ENCODE measurements at regions not wholly inside any gene's neighbourhood (a gene's known extent, or its start where the extent isn't known, plus 50 kb on each side); places are given as distances from the start of the nearest gene placed in this dataset.
"Not testable (repeated sequence)": the region's sequence is repeated elsewhere in the genome, so short reads cannot be mapped to it uniquely, and the experiment has no call there.

DNA sequence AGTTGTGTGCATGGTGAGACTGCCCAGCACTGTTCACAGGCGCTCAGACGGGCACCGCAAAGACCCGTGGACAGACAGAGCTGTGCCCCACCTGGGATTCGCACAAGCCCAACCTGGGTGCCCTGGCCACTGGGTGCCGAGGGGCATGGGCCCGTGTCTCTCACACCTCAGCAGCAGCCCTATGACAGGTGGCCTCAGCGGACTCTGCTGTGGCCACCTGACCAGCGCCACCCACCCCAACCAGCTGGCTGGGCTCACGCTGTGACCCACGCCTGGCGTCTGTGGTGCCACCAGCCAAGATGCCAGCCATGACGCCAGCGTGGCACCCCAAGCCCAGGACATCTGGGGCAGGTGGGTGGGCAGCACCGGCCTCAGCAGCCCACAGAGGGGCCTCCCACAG, 129.3 kb downstream of the IGLL1 start:
- H3K79me2 ChIP-seq (ENCODE audit: insufficient read depth, low read length); H3K23ac ChIP-seq (ENCODE audit: insufficient read length, low read depth, low read length); H4K8ac ChIP-seq (replicated peaks; ENCODE audit: insufficient read length, low read depth, low read length); H3K4me2 ChIP-seq (ENCODE audit: insufficient read depth, insufficient read length, low read length); H2BK120ac ChIP-seq (ENCODE audit: low read depth, low read length, poor library complexity, severe bottlenecking); H3T11ph ChIP-seq (ENCODE audit: low read length); H2BK12ac ChIP-seq (ENCODE audit: insufficient read length, low read depth, low read length); H4K91ac ChIP-seq (ENCODE audit: insufficient read length, low read depth, low read length); H2AK5ac ChIP-seq (ENCODE audit: insufficient read length, low read length); H3K27ac ChIP-seq (ENCODE audit: insufficient read length, low read depth, low read length); H3K56ac ChIP-seq (ENCODE audit: insufficient read length, low read depth, low read length); H2AFZ ChIP-seq (ENCODE audit: low read length); H3K23me2 ChIP-seq (ENCODE audit: insufficient read length, low read depth, low read length, poor library complexity, severe bottlenecking); H3K9me3 ChIP-seq (ENCODE audit: control insufficient read depth, low read depth, low read length); H2BK20ac ChIP-seq (ENCODE audit: low read depth, low read length, poor library complexity, severe bottlenecking); H3K79me1 ChIP-seq (ENCODE audit: insufficient read depth, low read depth, low read length, poor library complexity, severe bottlenecking); H3K27me3 ChIP-seq (ENCODE audit: insufficient read depth, low read length); H3K14ac ChIP-seq (ENCODE audit: insufficient read depth, low read length); H2BK15ac ChIP-seq (ENCODE audit: low read depth, low read length); H4K20me1 ChIP-seq (ENCODE audit: control insufficient read depth, insufficient read depth, insufficient read length); H3K4me1 Mint-ChIP-seq; H3K4me1 ChIP-seq (ENCODE audit: insufficient read depth, low read length); H2BK5ac ChIP-seq (ENCODE audit: insufficient read length, low read length); H3K9ac ChIP-seq (ENCODE audit: extremely low read depth, insufficient read length, low read length); H3K4ac ChIP-seq (ENCODE audit: low read depth, low read length); DNase-seq; H3K4me3 Mint-ChIP-seq; H3K18ac ChIP-seq (ENCODE audit: insufficient read length, low read depth, low read length); H4K5ac ChIP-seq (ENCODE audit: insufficient read length, low read depth, low read length): not testable (repeated sequence)
- peaks cover 11 to 12% of the 10 kb centered on the region in 2 experiments for H3K9me3 Mint-ChIP-seq
- no CpG with 5 or more reads among the region's 15 CpGs for whole genome bisulfite sequencing (ENCODE audit: extremely low coverage, insufficient read length, low lambda C conversion rate)
- peaks cover 5 to 10% (median 5%) of the 10 kb centered on the region in 3 experiments for H3K36me3 Mint-ChIP-seq (ENCODE audit: insufficient read depth in 1 of 3, low read depth in 3 of 3)
- peak overlapping the region in 1 of 3 experiments; percentile 59; a peak in 1 of 7 replicates for H3K27ac Mint-ChIP-seq
- peaks cover 47% of the 10 kb centered on the region for H3K27me3 Mint-ChIP-seq (ENCODE audit: low read depth)

All from H9 (cell line).